ENCODE measurements at regions not wholly inside any gene's neighbourhood (a gene's known extent, or its start where the extent isn't known, plus 50 kb on each side); places are given as distances from the start of the nearest gene placed in this dataset.

- TF ChIP-seq BHLHE40 (IDR thresholded peaks at IDR 0.05; ENCODE audit: borderline replicate concordance) (no peak), SP1 (IDR thresholded peaks at IDR 0.05) (no peak), ELF4 (IDR thresholded peaks at IDR 0.05) (no peak), TARDBP (IDR thresholded peaks at IDR 0.05) (no peak), HDGF (IDR thresholded peaks at IDR 0.05; ENCODE audit: borderline replicate concordance) (no peak)
Observed at GRCh38 chr1:229218612-229219025, 52.3 kb upstream of the RAB4A start.
